DMS 273 (cell line): ENCODE measurements at regions not wholly inside any gene's neighbourhood (a gene's known extent, or its start where the extent isn't known, plus 50 kb on each side); places are given as distances from the start of the nearest gene placed in this dataset.
"Not testable (repeated sequence)": the region's sequence is repeated elsewhere in the genome, so short reads cannot be mapped to it uniquely, and the experiment has no call there.

Experiments
- DNase-seq: peaks from one replicate; lab custom pipeline; 2025; ENCODE audit not compliant: unreplicated experiment; lab: John Stamatoyannopoulos, UW

DNA sequence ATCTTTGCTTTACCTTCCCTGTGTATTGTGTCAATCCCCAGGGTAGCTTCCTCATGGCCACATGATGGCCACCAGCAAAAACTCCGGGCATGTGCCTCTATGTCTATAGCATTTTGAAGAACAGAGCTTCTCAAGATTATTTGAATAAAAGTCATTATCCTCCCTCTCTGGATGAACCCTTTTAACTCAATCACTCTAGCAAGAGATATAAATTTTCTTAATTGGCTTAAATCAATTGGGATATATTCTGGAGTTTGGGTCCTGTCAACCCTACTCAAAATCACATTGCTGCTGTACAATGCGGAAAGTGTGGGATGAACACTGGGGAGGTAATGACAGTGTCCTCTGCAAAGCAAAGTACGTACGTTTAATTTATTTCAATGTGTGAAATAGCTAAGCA lies 370.6 kb upstream of the LRRC3B start:
- DNase-seq: no peak

DNA sequence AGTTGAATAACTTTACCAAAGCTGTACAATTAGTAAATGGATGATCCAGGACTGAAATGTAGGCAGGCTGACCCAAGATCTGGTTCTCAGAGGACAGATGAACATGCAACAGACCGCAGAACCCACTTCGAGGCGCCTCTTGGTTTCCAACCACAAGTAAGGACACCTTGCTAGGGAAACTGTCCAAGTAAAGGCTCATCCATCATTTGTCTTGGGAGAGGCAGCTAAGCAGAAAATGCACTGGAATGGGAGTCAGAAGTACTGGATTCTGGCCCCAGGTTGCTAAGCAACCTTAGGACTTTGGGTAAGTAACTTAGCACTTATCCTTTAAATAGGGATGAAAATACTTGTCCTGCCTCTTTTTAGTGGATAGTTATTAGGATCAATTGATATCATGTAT lies 366.3 kb upstream of the LRRC3B start:
- DNase-seq: no peak

DNA sequence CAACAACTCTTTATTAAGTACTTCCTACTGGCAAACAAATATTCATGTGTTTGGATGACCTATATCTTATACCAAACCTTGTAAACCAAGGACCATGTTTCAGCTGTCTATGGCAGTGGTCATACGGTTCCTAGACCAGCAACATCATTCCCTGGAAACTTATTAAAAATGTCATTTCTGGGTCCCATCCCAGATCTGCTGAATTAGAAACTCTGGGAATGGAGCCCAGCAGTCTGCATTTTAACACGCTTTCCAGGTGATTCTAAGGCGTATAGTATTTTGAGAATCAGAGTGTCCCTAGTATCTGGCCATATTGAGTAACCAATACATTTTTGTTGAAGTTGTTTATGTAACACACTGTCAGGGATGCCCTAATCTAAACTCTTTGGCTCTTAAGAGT lies 363.4 kb upstream of the LRRC3B start:
- no peak for DNase-seq

DNA sequence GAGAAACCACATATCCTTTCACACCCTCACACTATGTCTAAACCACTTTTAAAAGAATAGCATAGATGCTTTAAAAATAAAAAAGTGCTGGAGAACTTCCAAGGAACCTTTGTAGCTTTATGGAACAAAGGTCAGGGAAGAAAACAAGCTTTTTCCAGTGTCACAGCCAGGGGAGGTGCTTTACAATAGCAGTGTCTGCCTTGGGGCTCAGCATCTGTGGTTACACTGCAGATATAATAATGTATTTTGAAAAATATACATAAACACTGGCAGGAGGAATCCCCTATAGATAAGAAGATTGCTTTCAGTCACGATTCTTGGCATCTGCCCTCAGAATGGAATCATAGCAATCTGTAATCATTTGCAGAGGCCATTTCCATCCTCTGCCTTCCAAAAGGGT lies 362.4 kb upstream of the LRRC3B start:
- no peak for DNase-seq

DNA sequence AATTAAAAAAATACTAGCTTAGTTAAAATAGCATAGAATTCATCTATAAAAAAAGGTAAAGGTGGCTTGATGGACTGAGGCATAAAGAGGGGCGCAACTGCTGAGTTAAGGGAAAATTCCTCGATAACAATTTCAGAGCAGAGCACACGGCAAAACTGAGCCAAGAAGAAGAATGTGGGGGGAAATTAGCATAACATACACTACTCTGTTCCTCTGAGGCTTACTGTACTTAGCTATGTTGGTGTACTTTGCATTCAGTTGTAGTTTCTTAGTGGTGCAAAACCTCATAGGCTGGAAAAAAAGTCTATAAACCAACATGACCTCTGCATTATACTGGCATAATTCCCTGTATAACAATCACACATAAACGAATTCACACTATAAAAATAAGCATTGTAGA lies 357.9 kb upstream of the LRRC3B start:
- no peak for DNase-seq

DNA sequence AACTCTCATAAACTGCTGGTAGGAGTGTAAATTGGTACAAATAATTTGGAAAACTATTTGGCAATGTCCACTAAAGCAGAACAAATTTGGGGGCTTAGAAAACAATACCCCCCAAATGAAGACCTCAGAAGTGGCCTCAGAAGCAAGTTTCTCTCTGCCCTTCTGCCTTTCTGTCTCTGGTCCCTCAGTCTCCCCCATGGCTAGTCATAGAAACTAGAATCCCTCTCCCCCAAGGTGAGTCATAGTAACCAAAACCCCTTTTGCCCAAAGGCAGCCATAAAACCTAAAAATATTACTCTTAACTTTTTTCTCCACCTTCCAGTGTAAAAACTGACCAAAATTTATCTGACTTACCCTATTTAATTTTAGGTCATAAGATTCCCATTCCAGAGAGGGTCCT lies 350.7 kb upstream of the LRRC3B start:
- no peak for DNase-seq

DNA sequence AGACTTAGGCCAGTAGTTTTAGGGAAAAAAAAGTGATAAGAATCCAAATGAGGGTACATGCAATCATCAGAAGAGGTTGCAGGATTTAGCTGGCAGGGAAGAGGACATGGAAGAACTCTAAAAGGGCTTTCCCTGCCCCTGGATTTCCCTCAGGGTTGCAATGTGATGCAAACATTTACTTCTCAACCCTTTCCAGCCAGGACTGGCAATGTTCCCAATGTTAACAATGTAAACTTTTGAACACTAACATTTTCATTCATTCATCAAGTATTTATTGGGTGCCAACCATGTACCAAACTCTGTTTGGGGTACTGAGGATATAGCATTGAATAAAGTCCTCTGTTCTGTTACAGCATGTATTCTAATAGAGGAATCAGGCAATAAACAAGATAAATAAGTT lies 349.4 kb upstream of the LRRC3B start:
- no peak for DNase-seq

DNA sequence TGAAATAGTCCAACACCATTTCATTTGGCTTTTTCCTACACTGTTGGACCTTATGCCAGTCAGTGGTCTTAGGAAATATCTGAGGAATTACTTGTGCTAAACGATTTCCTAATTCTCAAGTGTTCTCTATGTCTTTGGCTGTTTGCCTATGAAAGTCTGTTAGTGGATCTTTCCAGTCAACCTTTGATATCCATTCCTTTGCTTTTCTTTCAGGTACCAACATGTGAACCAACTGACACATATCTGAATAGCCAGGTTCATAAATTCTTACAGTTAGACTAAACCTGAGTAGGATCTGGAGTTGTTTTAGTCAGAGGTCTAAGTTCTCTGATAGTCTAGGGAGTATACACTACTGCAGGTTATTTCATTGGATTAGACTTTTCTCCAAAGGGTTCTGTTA lies 343.5 kb upstream of the LRRC3B start:
- DNase-seq: no peak

DNA sequence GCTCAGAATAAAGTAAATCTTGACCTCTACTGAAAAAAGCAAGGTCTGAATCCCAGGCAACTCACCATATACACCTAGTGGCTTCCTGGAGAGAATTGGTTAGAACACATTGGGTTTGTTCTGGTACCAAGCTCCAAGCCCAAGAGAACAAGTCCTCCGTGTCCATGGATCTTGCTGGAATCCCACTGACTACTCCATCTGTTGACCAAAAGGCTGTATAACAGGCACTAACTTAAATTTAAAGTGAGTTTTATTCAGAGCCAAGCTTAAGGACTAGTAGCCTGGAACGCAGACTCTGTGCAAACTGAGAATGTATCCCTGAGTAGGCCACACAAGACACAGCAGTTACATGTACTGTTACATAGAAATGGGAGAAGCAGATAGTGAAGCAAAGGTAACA lies 342.1 kb upstream of the LRRC3B start:
- DNase-seq: peak; percentile 5

DNA sequence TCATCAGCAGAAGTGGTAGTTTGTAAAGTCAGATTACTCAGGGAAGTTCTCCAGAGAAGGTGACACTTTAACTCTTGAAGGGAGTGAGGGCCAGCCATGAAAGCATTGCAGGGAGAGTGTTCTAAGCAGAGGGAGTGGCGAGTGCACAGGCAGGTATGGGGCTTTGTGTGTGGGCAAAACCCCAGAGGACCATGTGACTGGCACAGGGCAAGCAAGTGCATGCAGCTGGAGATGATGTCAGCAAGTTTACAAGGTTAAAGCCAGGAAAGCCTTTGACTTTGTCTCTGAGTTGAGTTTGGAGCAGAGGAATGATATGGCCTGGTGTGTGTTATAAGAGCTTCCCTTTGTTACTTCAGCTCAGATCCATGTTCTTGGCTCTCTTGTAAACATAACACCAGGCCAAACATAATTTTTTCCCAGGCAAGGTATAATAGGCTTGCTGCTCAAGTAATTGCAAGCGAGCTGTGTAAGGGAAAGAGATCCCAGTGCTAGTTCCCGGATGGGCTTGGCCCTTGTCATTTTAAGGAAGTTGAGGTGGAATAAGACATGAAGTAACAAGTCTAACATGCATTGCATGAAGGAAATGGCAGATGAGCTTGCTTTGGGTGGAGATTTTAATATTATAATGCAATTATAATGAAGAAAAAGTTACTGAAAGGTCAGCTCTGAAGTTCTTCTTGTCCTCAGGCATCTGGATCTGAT lies 341.1 kb upstream of the LRRC3B start:
- no peak for DNase-seq

DNA sequence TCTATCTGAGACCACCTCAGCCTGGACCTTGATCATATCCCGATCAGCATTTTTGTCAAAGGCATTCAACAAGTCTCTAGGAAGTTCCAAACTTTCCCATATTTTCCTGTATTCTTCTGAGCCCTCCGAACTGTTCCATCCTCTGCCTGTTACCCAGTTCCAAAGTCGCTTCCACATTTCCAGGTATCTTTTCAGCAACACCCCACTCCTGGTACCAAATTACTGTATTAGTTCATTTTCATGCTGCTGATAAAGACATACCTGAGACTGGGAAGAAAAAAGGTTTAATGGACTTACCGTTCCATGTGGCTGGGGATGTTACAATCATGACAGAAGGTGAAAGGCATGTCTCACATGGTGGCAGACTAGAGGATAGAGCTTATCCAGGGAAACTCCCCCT lies 338.1 kb upstream of the LRRC3B start:
- DNase-seq: not testable (repeated sequence)

DNA sequence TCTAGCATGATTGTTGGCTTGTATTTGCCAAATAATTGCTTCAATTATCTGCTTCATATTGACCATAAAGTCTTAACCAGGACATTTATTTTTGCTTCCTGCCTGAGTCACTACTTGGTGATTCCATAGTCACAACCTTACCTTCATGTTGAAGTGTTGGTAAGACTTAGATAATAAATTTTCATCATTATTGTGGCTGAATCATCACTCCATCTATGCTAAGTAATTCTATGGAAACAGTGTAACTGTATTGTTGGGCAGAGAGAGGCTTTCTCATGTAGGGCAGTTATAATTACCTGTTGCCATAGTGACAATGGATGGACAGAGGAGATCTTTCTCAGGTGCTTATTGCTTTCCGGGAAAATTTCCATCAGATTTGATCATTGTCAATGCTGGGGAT lies 330.7 kb upstream of the LRRC3B start:
- no peak for DNase-seq

DNA sequence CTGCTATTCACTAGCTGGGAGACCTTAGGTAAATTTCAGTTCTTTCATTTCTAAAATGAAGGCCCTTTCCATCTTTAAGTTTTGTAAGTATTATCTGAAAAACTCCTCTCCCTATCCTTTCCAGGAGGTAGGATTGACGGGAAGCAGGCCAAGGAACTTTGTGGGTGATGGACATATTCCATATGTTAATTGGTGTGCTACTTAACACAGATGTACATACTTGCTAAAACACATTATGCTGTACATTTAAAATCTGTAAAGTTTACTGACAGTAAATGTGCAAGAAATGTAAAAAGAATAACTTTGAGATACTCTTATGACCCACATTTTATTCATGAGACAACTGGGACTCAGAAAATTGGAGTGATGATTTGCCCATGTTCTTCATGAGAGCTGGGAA lies 329.8 kb upstream of the LRRC3B start:
- no peak for DNase-seq

DNA sequence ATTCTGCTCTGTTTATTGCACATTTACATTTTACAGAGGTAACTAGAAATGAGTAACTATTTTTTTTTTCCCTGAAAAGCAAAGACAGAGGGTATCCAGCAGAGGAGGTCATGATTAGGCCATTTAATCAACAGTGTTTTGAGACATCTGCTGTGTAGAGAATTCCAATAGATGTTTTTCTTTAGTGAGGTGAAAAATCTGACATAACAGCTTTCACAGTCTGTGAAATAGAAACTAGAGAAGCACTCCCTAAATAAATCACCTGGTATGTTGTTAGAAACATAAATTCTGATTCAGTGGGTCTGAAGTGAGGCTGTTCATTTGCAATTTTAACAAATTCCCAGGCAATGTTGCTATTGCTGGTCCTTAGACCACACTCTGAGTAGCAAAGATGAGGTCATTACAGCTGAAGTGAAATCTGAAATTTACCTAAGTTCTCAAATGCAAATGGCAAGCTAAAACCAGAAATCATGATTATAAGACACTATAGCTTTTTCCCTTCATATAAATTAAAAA lies 329.2 kb upstream of the LRRC3B start:
- DNase-seq: no peak

DNA sequence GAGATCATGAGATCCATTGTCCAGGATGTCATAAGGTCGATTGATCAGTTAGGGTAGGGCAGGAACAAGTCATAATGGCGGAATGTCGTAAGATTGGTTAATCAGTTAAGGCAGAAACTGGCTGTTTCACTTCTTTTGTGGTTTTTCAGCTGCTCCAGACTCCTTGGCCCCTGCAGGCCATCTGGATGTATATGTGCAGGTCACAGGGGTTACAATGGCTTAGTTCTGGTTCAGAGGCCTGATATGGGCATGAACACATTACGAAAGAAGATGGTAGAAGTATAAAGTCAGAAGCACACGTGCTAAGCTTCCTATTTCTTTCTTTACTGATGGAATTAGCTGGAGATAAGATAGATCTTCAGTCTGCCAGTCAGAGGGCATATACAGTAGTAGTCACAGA lies 315.4 kb upstream of the LRRC3B start:
- DNase-seq: no peak

DNA sequence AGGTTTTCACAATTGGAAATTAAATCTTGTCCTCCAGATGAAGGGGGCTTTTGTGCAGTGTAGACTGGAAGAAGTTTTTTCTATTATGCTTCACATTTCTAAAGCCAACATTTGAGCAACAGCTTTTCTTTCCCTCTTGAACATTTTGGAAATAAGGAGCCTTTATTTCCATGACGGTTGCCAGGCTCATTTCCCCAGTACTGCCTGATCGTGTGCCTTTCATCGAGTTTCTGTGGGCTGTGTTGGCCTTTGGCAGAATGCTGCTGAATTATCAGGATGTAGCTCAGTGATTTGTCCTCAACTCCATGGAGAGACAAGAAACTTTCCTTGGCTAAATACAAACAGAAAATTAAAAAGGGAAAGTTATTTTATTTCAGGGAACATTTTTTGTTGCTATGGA lies 314.8 kb upstream of the LRRC3B start:
- DNase-seq: no peak

DNA sequence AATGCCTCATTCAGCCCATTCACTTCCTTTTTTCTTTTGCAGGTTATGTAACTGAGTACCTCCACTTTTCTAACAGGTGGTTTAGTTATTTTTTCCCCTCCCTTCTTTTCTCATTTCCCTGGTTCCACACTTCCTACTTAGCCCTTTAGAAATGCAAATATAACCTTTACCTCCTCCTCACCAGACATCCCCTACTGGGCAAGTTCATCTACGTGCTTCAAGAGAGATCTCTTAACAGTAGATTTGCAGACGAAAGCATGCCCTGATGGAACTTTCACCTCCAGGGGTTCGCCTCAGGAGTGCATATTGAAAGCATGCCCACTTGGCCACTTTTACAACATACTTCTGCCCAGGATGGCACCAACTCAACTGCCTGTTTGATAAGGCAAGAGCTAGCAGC lies 314.1 kb upstream of the LRRC3B start:
- no peak for DNase-seq

DNA sequence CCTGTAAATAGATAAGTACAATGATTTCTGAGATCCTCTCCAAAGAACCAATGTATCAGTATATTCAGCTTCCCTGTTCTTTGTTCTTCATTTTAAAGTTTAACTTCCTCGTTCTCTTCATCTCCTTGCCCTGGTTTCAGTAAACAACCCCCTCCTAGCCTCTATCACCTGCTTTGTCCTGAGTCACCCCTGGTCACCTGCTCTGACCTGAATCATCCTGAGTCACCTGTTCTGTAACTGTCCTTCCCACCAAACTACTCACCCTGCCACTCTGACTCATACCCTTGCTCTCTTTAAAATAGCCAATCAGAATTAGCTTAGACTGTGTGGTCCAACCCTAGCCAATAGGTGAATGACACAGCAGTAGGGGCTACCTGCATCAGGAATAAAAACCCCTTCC lies 313.0 kb upstream of the LRRC3B start:
- not testable (repeated sequence) for DNase-seq

DNA sequence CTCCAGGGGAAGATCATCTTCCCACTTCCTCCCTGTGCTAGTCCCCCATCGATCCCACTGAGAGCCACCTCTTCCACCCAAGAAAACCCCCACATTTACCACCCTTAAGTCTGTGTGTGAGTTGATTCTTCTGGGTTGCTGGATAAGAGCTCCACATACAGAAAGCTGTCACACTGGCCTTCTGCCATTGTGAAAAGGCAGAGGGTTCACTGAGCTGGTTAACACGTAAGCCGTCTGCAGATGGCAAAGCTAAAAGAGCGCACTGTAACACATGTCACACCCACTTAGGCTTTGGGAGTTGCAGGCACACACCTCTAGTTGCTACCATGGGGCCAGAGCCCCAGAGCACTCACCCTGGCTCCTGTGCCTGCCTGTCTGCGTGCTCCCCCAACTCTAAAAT lies 309.8 kb upstream of the LRRC3B start:
- DNase-seq: no peak

DNA sequence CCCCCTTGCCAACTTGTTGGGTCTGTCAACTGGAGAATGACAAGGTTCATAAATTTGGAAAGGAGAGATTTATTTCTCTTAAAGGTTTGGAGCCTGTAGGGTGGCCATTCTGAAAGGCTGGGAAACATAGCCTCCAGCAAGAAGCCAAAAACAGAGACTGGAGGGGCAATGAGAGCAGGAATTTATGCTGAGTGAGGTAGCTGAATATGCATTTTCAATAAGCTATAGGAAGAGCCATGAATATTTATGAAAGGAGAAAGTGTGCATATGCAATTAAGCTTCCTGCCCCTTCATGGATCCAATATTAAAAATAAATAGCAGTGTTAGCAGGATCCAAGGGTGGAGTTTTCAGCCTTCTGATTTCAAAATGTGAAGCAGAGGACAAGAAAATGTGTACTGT lies 306.1 kb upstream of the LRRC3B start:
- no peak for DNase-seq

DNA sequence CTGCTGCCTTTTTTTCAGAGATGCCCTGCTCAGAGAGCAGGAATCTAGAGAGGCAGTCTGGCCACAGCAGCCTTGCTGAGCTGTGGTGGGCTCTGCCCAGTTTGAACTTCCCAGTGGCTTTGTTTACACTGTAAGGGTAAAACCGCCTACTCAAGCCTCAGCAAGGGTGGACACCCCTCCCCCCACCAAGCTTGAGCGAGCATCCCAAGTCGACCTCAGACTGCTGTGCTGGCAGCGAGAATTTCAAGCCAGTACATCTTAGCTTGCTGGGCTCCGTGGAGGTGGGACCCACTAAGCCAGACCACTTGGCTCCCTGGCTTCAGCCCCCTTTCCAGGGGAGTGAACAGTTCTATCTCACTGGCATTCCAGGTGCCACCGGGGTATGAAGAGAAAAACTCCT lies 298.8 kb upstream of the LRRC3B start:
- not testable (repeated sequence) for DNase-seq

DNA sequence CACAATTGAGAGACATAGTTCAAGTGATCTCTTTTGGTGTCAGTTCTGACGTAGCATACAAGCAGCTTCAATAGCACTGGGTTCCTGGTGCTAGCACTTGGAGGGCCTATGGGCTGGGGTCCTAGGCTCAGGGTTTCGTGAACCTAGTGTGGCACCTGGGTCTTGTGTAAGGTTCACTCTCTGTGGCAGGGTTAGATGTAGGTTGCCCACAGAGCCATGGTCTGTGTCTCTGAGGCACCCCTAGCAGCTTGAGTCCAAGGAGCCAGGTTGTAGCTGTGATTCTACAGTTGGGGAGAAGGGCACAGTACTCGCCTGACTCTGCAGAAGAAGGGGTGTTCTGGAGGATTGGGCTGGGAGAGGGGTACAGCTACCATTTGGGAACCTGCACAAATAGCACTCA lies 282.6 kb upstream of the LRRC3B start:
- no peak for DNase-seq

DNA sequence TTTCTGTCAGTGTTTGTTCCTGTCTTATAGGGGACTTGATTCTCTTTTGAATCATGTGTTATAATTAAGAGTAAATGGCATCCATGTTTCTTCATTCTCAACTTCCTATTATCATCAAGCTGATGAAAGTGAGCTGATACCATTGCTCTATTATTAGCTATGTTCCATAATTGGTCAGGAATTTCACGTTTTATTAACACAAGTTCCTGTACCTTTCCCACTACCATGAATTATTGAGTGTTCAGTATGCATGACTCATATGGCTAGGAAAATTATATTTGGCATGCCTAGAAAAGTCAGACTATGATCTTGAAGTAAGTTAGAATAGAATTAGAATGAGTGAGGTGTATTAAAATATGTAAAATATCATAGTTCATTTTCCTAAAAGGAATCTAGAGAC lies 278.9 kb upstream of the LRRC3B start:
- no peak for DNase-seq
